HUES6 (cell line): ENCODE measurements at regions not wholly inside any gene's neighbourhood (a gene's known extent, or its start where the extent isn't known, plus 50 kb on each side); places are given as distances from the start of the nearest gene placed in this dataset.
"Not testable (repeated sequence)": the region's sequence is repeated elsewhere in the genome, so short reads cannot be mapped to it uniquely, and the experiment has no call there.

Experiments
- H3K27ac ChIP-seq: 2 replicates; pipeline ENCODE4 v1.7.0; 2013; ENCODE audit warnings: low read depth, mild to moderate bottlenecking, low read length, inconsistent platforms
- H3K27me3 ChIP-seq: 2 replicates; pipeline ENCODE4 v1.6.1; 2013; ENCODE audit warnings: low read length; ENCODE audit not compliant: control insufficient read depth, insufficient read depth
- H3K36me3 ChIP-seq: 2 replicates; pipeline ENCODE4 v1.6.1; 2013; ENCODE audit warnings: low read length; ENCODE audit not compliant: control insufficient read depth, insufficient read depth
- H3K4me1 ChIP-seq: 2 replicates; pipeline ENCODE4 v1.6.1; 2013; ENCODE audit warnings: low read length; ENCODE audit not compliant: control insufficient read depth, insufficient read depth
- H3K4me3 ChIP-seq: 2 replicates; pipeline ENCODE4 v1.5.1; 2013; ENCODE audit warnings: low read depth, low read length
- H3K9ac ChIP-seq: one replicate; pipeline ENCODE4 v1.6.1; 2013; ENCODE audit warnings: mild to moderate bottlenecking, low read length
- H3K9me3 ChIP-seq: 2 replicates; pipeline ENCODE4 v1.6.1; 2013; ENCODE audit warnings: low read depth, low read length; ENCODE audit not compliant: control insufficient read depth, insufficient read depth

DNA sequence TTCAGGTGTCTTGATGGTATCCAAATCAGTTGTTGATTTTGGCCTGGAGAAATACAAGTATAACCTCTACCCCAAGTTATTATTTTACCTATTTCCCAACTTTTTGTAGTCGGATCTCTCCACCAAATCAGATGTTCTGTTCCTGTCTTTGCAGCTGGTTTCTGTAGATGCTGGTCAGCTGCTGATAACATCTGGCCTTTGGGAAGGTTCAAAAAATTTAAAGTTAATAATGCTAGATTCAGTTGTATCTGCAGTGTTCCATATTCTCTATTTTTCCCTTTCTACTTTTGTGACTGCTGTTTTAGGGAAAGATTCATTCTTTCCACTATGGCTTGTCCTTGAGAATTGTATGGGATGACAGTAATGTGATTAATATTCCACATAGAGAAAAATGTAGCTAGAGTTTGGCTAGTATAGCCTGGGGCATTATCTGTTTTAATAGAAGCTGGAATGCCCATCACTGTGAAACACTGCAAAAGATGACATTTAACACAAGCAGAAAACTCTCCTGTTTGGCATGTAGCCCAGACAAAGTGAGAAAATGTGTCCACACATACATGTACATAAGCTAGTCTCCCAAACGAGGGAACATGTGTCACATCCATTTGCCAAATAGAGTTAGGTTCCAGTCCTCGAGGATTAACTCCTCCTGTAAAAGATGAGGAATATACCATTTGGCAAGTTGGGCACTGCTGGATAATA is 99.2 kb downstream of the ZNF100 start:
- not testable (repeated sequence) for H3K36me3 ChIP-seq, H3K27me3 ChIP-seq, H3K4me1 ChIP-seq, H3K4me3 ChIP-seq, H3K27ac ChIP-seq, H3K9ac ChIP-seq
- H3K9me3 ChIP-seq: peaks cover 22% of the 10 kb centered on the region

DNA sequence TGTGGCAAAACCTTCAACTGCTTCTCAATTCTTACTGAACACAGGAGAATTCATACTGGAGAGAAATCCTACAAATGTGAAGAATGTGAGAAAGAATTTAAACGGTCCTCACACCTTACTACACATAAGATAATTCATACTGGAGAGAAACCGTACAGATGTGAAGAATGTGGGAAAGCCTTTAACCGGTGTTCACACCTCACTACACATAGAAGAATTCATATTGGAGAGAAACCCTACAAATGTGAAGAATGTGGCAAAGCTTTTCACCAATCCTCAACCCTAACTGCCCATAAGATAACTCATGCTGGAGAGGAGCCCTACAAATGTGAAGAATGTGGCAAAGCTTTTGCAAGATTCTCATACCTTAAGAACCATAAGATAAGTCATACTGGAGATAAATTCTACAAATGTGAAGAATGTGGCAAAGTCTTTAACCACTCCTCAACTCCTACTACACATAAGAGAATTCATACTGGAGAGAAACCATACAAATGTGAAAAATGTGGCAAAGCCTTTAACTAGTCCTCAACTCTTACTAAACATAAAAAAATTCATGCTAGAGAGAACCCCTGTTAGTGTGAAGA is 111.7 kb downstream of the ZNF100 start:
- Histone ChIP-seq H3K9ac (no peak overlapping the region), H3K27me3 (no peaks in the 10 kb centered on the region)

DNA sequence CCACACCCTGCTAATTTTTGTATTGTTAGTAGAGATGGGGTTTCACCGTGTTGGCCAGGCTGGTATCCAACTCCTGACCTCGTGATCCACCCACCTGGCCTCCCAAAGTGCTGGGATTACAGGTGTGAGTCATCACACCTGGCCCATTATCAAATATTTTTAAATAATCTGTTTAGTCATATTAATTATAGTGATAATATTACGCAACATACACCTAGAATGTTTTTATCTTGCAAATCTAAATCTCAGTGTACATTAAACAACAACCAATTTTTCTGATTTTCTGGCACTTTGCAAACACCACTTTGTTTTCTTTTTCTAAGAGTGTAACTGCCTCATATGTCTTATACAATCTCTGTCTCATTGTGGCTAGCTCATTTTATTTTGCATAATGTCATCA is 115.9 kb downstream of the ZNF100 start:
- H3K27ac ChIP-seq, H3K27me3 ChIP-seq, H3K4me1 ChIP-seq, H3K9ac ChIP-seq, H3K4me3 ChIP-seq, H3K36me3 ChIP-seq: not testable (repeated sequence)
- H3K9me3 ChIP-seq: peaks cover 22% of the 10 kb centered on the region

More for the DNA sequence above, 111.7 kb downstream of the ZNF100 start:
- Histone ChIP-seq H3K27ac (no peak overlapping the region), H3K4me1 (no peaks in the 10 kb centered on the region), H3K36me3 (no peaks in the 10 kb centered on the region), H3K9me3 (peaks cover 26% of the 10 kb centered on the region), H3K4me3 (no peak overlapping the region)

DNA sequence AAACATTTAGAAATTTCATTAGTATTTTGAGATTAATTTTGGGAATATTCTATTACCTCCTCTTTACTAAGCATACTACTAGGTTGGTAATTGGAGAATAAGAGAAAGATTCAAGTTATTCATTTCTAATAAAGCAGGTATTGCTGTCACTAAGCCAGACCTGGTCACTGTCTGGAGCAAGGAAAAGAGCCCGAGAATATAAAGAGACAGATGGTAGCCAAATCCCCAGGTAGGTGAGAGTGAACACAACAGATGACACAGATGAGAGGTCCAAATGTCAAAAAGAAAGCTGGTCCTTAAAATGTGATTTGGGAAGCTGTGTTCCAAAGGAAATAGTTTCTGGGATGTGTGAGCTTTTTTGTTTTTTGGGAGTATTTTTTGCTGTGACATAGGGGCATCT is 128.6 kb downstream of the ZNF100 start:
- Histone ChIP-seq H3K9me3 (peaks cover 29% of the 10 kb centered on the region), H3K27ac (no peak overlapping the region), H3K4me3 (no peak overlapping the region), H3K4me1 (no peaks in the 10 kb centered on the region), H3K36me3 (no peaks in the 10 kb centered on the region), H3K27me3 (no peaks in the 10 kb centered on the region), H3K9ac (no peak overlapping the region)

DNA sequence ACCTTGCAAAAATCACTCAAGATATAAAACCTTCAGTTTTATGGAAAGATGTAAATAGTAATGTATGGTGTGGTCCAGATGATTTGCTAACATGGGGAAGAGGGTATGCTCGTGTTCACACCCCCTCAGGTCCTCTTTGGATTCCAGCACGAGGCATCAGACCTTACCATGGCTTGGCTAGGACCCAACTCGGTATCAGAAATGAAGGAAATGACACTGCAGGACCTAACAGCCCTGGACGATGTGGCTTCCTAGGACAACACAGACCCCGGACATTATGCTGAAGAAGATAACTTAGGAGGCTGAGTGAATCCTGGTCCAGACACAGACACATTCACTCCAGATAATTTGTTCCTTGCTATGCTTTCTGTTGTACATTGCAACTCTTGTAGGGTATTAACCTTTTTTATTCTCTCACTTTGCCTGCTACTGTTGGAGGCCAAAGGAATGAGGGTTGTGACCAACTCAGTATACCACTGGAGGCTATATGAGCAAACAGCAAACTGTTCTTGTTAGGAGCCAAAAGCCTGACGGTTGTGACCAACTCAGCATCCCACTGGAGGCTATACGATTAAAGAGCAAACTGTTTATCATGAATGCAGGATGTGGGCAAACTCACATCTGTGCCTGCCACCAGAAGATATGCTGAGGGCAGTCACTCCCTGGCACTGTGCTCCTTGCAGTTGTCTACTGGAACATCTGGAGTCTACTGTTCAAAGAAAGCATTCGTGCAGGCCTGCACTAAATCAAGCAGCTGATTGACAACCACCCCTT is 121.7 kb downstream of the ZNF429 start:
- Histone ChIP-seq H3K9me3 (peaks cover 63% of the 10 kb centered on the region), H3K27me3 (no peaks in the 10 kb centered on the region), H3K4me3 (no peak overlapping the region), H3K27ac (no peak overlapping the region), H3K36me3 (no peaks in the 10 kb centered on the region), H3K9ac (no peak overlapping the region), H3K4me1 (no peaks in the 10 kb centered on the region; the same call in 1 of the 2 replicates)

GRCh38 chr19:21626091-21626490 is 120.7 kb downstream of the ZNF429 start:
- H3K36me3 ChIP-seq: no peaks in the 10 kb centered on the region
- no peak overlapping the region for H3K9ac ChIP-seq
- no peaks in the 10 kb centered on the region for H3K27me3 ChIP-seq
- no peaks in the 10 kb centered on the region; the same call in 1 of the 2 replicates for H3K4me1 ChIP-seq
- peaks cover 66% of the 10 kb centered on the region for H3K9me3 ChIP-seq
- H3K4me3 ChIP-seq: no peak overlapping the region
- no peak overlapping the region for H3K27ac ChIP-seq

- Histone ChIP-seq H3K36me3 (no peaks in the 10 kb centered on the region), H3K27ac (no peak overlapping the region), H3K27me3 (no peaks in the 10 kb centered on the region), H3K4me1 (no peaks in the 10 kb centered on the region; the same call in 1 of the 2 replicates), H3K4me3 (no peak overlapping the region), H3K9me3 (peaks cover 68% of the 10 kb centered on the region), H3K9ac (no peak overlapping the region)
Measured at GRCh38 chr19:21622920-21623319, 117.5 kb downstream of the ZNF429 start.

GRCh38 chr19:21621671-21622070 is 116.3 kb downstream of the ZNF429 start:
- H3K36me3 ChIP-seq: no peaks in the 10 kb centered on the region
- no peak overlapping the region for H3K9ac ChIP-seq
- H3K27ac ChIP-seq: no peak overlapping the region
- H3K4me3 ChIP-seq: no peak overlapping the region
- peaks cover 64% of the 10 kb centered on the region for H3K9me3 ChIP-seq
- no peaks in the 10 kb centered on the region for H3K27me3 ChIP-seq
- H3K4me1 ChIP-seq: no peaks in the 10 kb centered on the region; the same call in 1 of the 2 replicates

- no peak overlapping the region for H3K27ac ChIP-seq
- H3K4me3 ChIP-seq: no peak overlapping the region
- no peaks in the 10 kb centered on the region for H3K36me3 ChIP-seq
- H3K4me1 ChIP-seq: no peaks in the 10 kb centered on the region
- H3K9ac ChIP-seq: no peak overlapping the region
- peaks cover 57% of the 10 kb centered on the region for H3K9me3 ChIP-seq
- no peaks in the 10 kb centered on the region for H3K27me3 ChIP-seq
Measured at GRCh38 chr19:21617740-21618339, 112.4 kb downstream of the ZNF429 start.

DNA sequence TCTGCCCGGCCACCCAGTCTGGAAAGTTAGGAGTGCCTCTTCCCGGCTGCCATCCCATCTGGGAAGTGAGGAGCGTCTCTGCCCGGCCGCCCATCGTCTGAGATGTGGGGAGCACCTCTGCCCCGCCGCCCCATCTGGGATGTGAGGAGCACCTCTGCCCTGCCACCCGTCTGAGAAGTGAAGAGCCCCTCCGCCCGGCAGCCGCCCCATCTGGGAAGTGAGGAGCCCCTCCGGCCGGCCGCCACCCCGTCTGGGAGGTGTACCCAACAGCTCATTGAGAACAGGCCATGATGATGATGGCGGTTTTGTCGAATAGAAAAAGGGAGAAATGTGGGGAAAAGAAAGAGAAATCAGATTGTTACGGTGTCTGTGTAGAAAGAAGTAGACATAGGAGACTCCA is 109.4 kb downstream of the ZNF429 start:
- H3K9ac ChIP-seq, H3K27ac ChIP-seq, H3K27me3 ChIP-seq, H3K4me1 ChIP-seq, H3K36me3 ChIP-seq, H3K4me3 ChIP-seq: not testable (repeated sequence)
- H3K9me3 ChIP-seq: peaks cover 63% of the 10 kb centered on the region

DNA sequence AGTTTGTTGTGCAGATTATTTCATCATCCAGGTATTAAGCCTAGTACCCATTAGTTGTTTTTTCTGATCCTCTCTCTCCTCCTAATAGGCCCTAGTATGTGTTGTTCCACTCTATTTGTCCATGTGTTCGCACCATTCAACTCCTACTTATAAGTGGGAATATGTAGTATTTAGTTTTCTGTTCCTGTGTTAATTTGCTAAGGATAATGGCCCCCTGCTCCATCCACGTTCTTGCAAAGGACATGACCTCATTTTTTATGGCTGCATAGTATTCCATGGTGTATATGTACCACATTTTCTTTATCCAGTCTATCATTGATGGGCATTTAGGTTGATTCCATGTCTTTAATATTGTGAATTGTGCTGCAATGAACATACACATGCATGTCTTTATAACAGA is 107.8 kb downstream of the ZNF429 start:
- not testable (repeated sequence) for H3K27me3 ChIP-seq, H3K27ac ChIP-seq, H3K9ac ChIP-seq, H3K4me1 ChIP-seq, H3K4me3 ChIP-seq, H3K36me3 ChIP-seq
- peaks cover 58% of the 10 kb centered on the region for H3K9me3 ChIP-seq
